Neuronal stem cell (in vitro differentiated cells): ENCODE measurements at regions not wholly inside any gene's neighbourhood (a gene's known extent, or its start where the extent isn't known, plus 50 kb on each side); places are given as distances from the start of the nearest gene placed in this dataset.

Source experiments
- DNase-seq: peaks from one replicate; pipeline ENCODE4 v3.0.0-alpha.2; 2013; ENCODE audit warnings: low spot score
- H2AFZ ChIP-seq: one replicate; pipeline ENCODE4 v1.6.1; 2013; ENCODE audit warnings: mild to moderate bottlenecking, low read length, inconsistent platforms
- H2AK5ac ChIP-seq: 2 replicates; pipeline ENCODE4 v1.6.1; 2013; ENCODE audit warnings: low read depth, mild to moderate bottlenecking, inconsistent platforms, low read length, moderate library complexity, mixed read lengths
- H2BK120ac ChIP-seq: 2 replicates; pipeline ENCODE4 v1.6.1; 2013; ENCODE audit warnings: low read depth, mild to moderate bottlenecking, inconsistent platforms, low read length, moderate library complexity, mixed read lengths
- H2BK12ac ChIP-seq: one replicate; pipeline ENCODE4 v1.6.1; 2013; ENCODE audit warnings: low read length, inconsistent platforms
- H2BK15ac ChIP-seq: 2 replicates; pipeline ENCODE4 v1.6.1; 2013; ENCODE audit warnings: mild to moderate bottlenecking, low read length, inconsistent platforms, mixed read lengths
- H2BK5ac ChIP-seq: one replicate; pipeline ENCODE4 v1.6.1; 2013; ENCODE audit warnings: inconsistent platforms, mild to moderate bottlenecking, low read length, moderate library complexity
- H3K14ac ChIP-seq: one replicate; pipeline ENCODE4 v1.6.1; 2013; ENCODE audit warnings: low read length, inconsistent platforms
- H3K18ac ChIP-seq: 2 replicates; pipeline ENCODE4 v1.6.1; 2013; ENCODE audit warnings: low read length, inconsistent platforms
- H3K23ac ChIP-seq: 2 replicates; pipeline ENCODE4 v1.6.1; 2013; ENCODE audit warnings: low read depth, mild to moderate bottlenecking, mixed read lengths, low read length, inconsistent platforms; ENCODE audit not compliant: poor library complexity
- H3K27ac ChIP-seq: replicated peaks from 3 replicates; pipeline ENCODE4 v1.5.1; 2013; ENCODE audit warnings: low read length, inconsistent platforms
- H3K27me3 ChIP-seq, 3 experiments: 2 replicates each; pipeline ENCODE4 v1.6.1; 2013; ENCODE audit warnings: low read length in 3 of 3, mild to moderate bottlenecking in 2 of 3, inconsistent platforms in 1 of 3, low read depth in 1 of 3, mixed read lengths in 1 of 3, moderate library complexity in 1 of 3; ENCODE audit not compliant: control insufficient read depth in 3 of 3, insufficient read depth in 3 of 3
- H3K36me3 ChIP-seq, 2 donors: replicated peaks in 1 of 2; 2 replicates each; pipeline ENCODE4 v1.6.1; 2013; ENCODE audit warnings: low read length in 2 of 2; ENCODE audit not compliant: control insufficient read depth in 2 of 2, insufficient read depth in 2 of 2
- H3K4ac ChIP-seq: 2 replicates; pipeline ENCODE4 v1.6.1; 2013; ENCODE audit warnings: inconsistent platforms, mild to moderate bottlenecking, low read length, moderate library complexity
- H3K4me1 ChIP-seq, 2 donors: 1 replicate in 1 of 2; 2 replicates in 1 of 2; pipeline ENCODE4 v1.6.1; 2013; ENCODE audit warnings: low read length in 2 of 2, low read depth in 1 of 2; ENCODE audit not compliant: control insufficient read depth in 2 of 2, insufficient read depth in 1 of 2
- H3K4me2 ChIP-seq: one replicate; pipeline ENCODE4 v1.6.1; 2013; ENCODE audit warnings: mild to moderate bottlenecking, low read length, inconsistent platforms; ENCODE audit not compliant: insufficient read depth, poor library complexity, severe bottlenecking
- H3K4me3 ChIP-seq, 2 donors: 2 replicates each; pipeline ENCODE4 v1.5.1; 2013; ENCODE audit warnings: low read length in 2 of 2, mild to moderate bottlenecking in 2 of 2, inconsistent platforms in 1 of 2, moderate library complexity in 1 of 2
- H3K79me1 ChIP-seq: one replicate; pipeline ENCODE4 v1.6.1; 2013; ENCODE audit warnings: low read depth, mild to moderate bottlenecking, inconsistent platforms, low read length, moderate library complexity
- H3K9ac ChIP-seq: one replicate; pipeline ENCODE4 v1.6.1; 2013; ENCODE audit warnings: mild to moderate bottlenecking, low read depth, low read length, inconsistent platforms; ENCODE audit not compliant: poor library complexity
- H3K9me3 ChIP-seq, 2 donors: replicated peaks in 1 of 2; 2 replicates each; pipeline versions ENCODE3 to v1.6.1; 2013; ENCODE audit warnings: low read length in 2 of 2, mild to moderate bottlenecking in 2 of 2, inconsistent platforms in 1 of 2, low read depth in 1 of 2, mixed read lengths in 1 of 2, moderate library complexity in 1 of 2; ENCODE audit not compliant: control insufficient read depth in 2 of 2, insufficient read depth in 1 of 2
- H4K8ac ChIP-seq: one replicate; pipeline ENCODE4 v1.6.1; 2013; ENCODE audit warnings: low read depth, mild to moderate bottlenecking, inconsistent platforms, low read length, moderate library complexity
- H4K91ac ChIP-seq: one replicate; pipeline ENCODE4 v1.6.1; 2013; ENCODE audit warnings: low read length, low read depth, mild to moderate bottlenecking, inconsistent platforms; ENCODE audit not compliant: poor library complexity
- WGBS, 2 donors: extraction: QIAGEN DNeasy Blood & Tissue Kit; methylation state at CpG; one replicate each; pipeline ENCODE4 v1.1.7; 2013; ENCODE audit warnings: missing lambda C conversion rate in 2 of 2, mixed read lengths in 1 of 2; ENCODE audit not compliant: insufficient read length in 2 of 2, insufficient replicate concordance in 1 of 2; ENCODE audit errors: extremely low coverage in 2 of 2; 5-methylcytosine and 5-hydroxymethylcytosine counted together

GRCh38 chrX:8868906-8869305, 67.7 kb upstream of the FAM9A start:
- no peaks in the 10 kb centered on the region for H3K4me1 ChIP-seq
- no peak overlapping the region for H3K4me2 ChIP-seq
- no peak overlapping the region for H4K8ac ChIP-seq
- no peak overlapping the region for H2BK15ac ChIP-seq
- no peak overlapping the region for H2BK5ac ChIP-seq
- H3K27me3 ChIP-seq: no peaks in the 10 kb centered on the region
- H4K91ac ChIP-seq: no peak overlapping the region
- no peak overlapping the region for H2BK12ac ChIP-seq
- H3K18ac ChIP-seq: no peak overlapping the region
- H3K27ac ChIP-seq: no peak overlapping the region
- H3K9me3 ChIP-seq: no peaks in the 10 kb centered on the region
- no peak overlapping the region for H2BK120ac ChIP-seq
- no CpG with 5 or more reads among the region's 3 CpGs for WGBS, 2 donors
- DNase-seq: no peak
- H3K4me3 ChIP-seq: no peak overlapping the region
- H3K4ac ChIP-seq: no peak overlapping the region
- H3K36me3 ChIP-seq: no peaks in the 10 kb centered on the region
- H3K14ac ChIP-seq: no peak overlapping the region
- H3K79me1 ChIP-seq: no peaks in the 10 kb centered on the region
- H2AFZ ChIP-seq: no peak overlapping the region
- no peak overlapping the region for H3K9ac ChIP-seq
- no peak overlapping the region for H2AK5ac ChIP-seq
- H3K23ac ChIP-seq: no peak overlapping the region

GRCh38 chrX:8868070-8868773, 67.0 kb upstream of the FAM9A start:
- Histone ChIP-seq H2AFZ (no peak overlapping the region), H3K18ac (no peak overlapping the region), H3K36me3 (no peaks in the 10 kb centered on the region), H3K4me2 (no peak overlapping the region), H2BK15ac (no peak overlapping the region), H3K4ac (no peak overlapping the region), H3K4me3 (no peak overlapping the region), H2BK120ac (no peak overlapping the region), H3K27me3 (no peaks in the 10 kb centered on the region), H3K9me3 (no peaks in the 10 kb centered on the region), H3K27ac (no peak overlapping the region), H3K79me1 (no peaks in the 10 kb centered on the region), H2BK5ac (no peak overlapping the region), H3K9ac (no peak overlapping the region), H2BK12ac (no peak overlapping the region), H4K8ac (no peak overlapping the region), H3K23ac (no peak overlapping the region), H3K4me1 (no peaks in the 10 kb centered on the region), H3K14ac (no peak overlapping the region), H2AK5ac (no peak overlapping the region), H4K91ac (no peak overlapping the region)
- no CpG with 5 or more reads among the region's 5 CpGs for WGBS, 2 donors
- no peak for DNase-seq

- H3K27ac ChIP-seq: no peak overlapping the region
- H4K8ac ChIP-seq: no peak overlapping the region
- no peak overlapping the region for H3K4me3 ChIP-seq
- H3K79me1 ChIP-seq: no peaks in the 10 kb centered on the region
- H4K91ac ChIP-seq: no peak overlapping the region
- H2BK12ac ChIP-seq: no peak overlapping the region
- no peak overlapping the region for H3K18ac ChIP-seq
- no peaks in the 10 kb centered on the region for H3K4me1 ChIP-seq
- no peaks in the 10 kb centered on the region for H3K36me3 ChIP-seq
- H3K27me3 ChIP-seq: no peaks in the 10 kb centered on the region
- no peak overlapping the region for H3K14ac ChIP-seq
- no peak overlapping the region for H3K9ac ChIP-seq
- no peaks in the 10 kb centered on the region for H3K9me3 ChIP-seq
- H2AFZ ChIP-seq: no peak overlapping the region
- H3K23ac ChIP-seq: no peak overlapping the region
- DNase-seq: no peak
- H2AK5ac ChIP-seq: no peak overlapping the region
- H2BK120ac ChIP-seq: no peak overlapping the region
- no CpG with 5 or more reads among the region's 2 CpGs for WGBS, 2 donors
- H2BK15ac ChIP-seq: no peak overlapping the region
- H3K4ac ChIP-seq: no peak overlapping the region
- no peak overlapping the region for H3K4me2 ChIP-seq
- no peak overlapping the region for H2BK5ac ChIP-seq
Measured at GRCh38 chrX:8867406-8867805, 66.2 kb upstream of the FAM9A start.

- no peaks in the 10 kb centered on the region for H3K36me3 ChIP-seq
- DNase-seq: no peak
- H3K4me3 ChIP-seq: no peak overlapping the region
- H2AFZ ChIP-seq: no peak overlapping the region
- H3K4me1 ChIP-seq: no peaks in the 10 kb centered on the region
- H4K91ac ChIP-seq: no peak overlapping the region
- no peaks in the 10 kb centered on the region for H3K9me3 ChIP-seq
- H3K18ac ChIP-seq: no peak overlapping the region
- no CpG with 5 or more reads among the region's 5 CpGs for WGBS, 2 donors
- H3K9ac ChIP-seq: no peak overlapping the region
- no peak overlapping the region for H3K4me2 ChIP-seq
- H2BK12ac ChIP-seq: no peak overlapping the region
- H2BK120ac ChIP-seq: no peak overlapping the region
- no peak overlapping the region for H3K14ac ChIP-seq
- H3K79me1 ChIP-seq: no peaks in the 10 kb centered on the region
- H3K27ac ChIP-seq: no peak overlapping the region
- H3K4ac ChIP-seq: no peak overlapping the region
- no peak overlapping the region for H4K8ac ChIP-seq
- H2BK5ac ChIP-seq: no peak overlapping the region
- no peak overlapping the region for H2BK15ac ChIP-seq
- H3K23ac ChIP-seq: no peak overlapping the region
- H2AK5ac ChIP-seq: no peak overlapping the region
- no peaks in the 10 kb centered on the region for H3K27me3 ChIP-seq
Measured at GRCh38 chrX:8864161-8864560, 63.0 kb upstream of the FAM9A start.
